Dermis microvascular lymphatic vessel endothelial cell (primary cell): ENCODE measurements at regions not wholly inside any gene's neighbourhood (a gene's known extent, or its start where the extent isn't known, plus 50 kb on each side); places are given as distances from the start of the nearest gene placed in this dataset.
"Not testable (repeated sequence)": the region's sequence is repeated elsewhere in the genome, so short reads cannot be mapped to it uniquely, and the experiment has no call there.

Source experiments
- DNase-seq, 2 donors: peaks; one replicate each; pipeline versions ENCODE4 v3.0.0 to v3.0.0-alpha.2; 2010; ENCODE audit warnings: low read depth in 2 of 2

DNA sequence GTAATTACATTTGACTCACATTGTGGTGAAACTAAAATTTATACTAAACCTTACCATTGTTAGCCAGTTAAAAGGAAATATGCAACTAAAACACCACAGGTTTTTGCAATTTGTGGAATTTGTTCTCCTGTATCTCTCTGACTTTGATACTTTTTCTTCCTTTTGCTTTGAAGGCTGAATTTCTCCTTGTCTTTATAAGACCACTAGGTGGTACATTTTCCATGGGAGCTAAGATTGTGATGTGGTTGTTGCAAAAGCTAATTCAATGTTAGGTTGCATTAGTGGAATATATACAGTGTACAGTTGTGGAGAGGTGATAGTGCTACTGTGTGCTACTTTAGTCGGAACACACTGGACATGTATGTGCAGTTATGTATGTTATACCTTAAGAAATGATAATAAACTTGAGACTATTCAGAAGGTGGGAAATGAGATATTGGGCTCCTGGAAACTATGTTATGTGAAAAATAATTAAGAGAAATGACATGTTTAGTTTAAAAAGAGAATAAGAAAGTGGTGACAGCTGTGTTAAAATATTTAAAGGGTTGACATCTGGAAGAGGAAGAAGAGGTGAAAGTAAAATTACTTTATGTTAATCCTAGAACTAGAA is 70.3 kb downstream of the ARL9 start:
- peak in 1 of 2 donors; percentile 46 for DNase-seq

DNA sequence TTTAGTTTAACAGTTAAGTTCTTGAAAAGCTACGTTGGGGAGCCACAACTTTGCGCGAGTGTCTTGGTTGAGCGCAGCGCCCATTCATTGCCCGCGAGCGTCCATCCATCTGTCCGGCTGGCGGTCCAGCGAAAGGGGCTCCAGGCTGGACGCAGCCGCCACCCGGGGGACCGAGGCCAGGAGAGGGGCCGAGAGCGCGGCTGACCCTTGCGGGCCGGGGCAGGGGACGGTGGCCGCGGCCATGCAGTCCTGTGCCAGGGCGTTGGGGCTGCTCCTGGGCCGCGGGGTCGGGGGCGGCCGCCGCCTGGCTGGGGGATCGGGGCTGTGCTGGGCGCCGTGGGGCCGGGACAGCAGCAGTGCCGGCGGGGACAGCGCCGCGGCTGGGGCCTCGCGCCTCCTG is 86.8 kb downstream of the ARL9 start:
- DNase-seq: not testable (repeated sequence)
